CMK (cell line): ENCODE measurements at regions not wholly inside any gene's neighbourhood (a gene's known extent, or its start where the extent isn't known, plus 50 kb on each side); places are given as distances from the start of the nearest gene placed in this dataset.

Experiments used
- DNase-seq: peaks from one replicate; pipeline ENCODE4 v3.0.0-alpha.2; 2010; ENCODE audit warnings: low read depth

GRCh38 chr15:96264801-96265515, 65.5 kb upstream of the NR2F2 start:
- DNase-seq, result no peak

- DNase-seq, result no peak
Measured at GRCh38 chr15:96266456-96266855, 64.0 kb upstream of the NR2F2 start.

GRCh38 chr15:96267463-96267862, 63.0 kb upstream of the NR2F2 start:
- no peak for DNase-seq

GRCh38 chr15:96268442-96269204, 61.9 kb upstream of the NR2F2 start:
- DNase-seq, result no peak

GRCh38 chr15:96270581-96271172, 59.8 kb upstream of the NR2F2 start:
- no peak for DNase-seq

- DNase-seq, result no peak
Measured at GRCh38 chr15:96272427-96272826, 58.1 kb upstream of the NR2F2 start.

- peak; percentile 100 for DNase-seq
Measured at GRCh38 chr15:96273317-96274086, 57.0 kb upstream of the NR2F2 start.

GRCh38 chr15:96274087-96274440, 56.4 kb upstream of the NR2F2 start:
- no peak for DNase-seq

- no peak for DNase-seq
Measured at GRCh38 chr15:96274698-96275097, 55.8 kb upstream of the NR2F2 start.

GRCh38 chr15:96276438-96277210, 53.9 kb upstream of the NR2F2 start:
- no peak for DNase-seq
